Prostate gland (tissue), 2 donors: ENCODE measurements at regions not wholly inside any gene's neighbourhood (a gene's known extent, or its start where the extent isn't known, plus 50 kb on each side); places are given as distances from the start of the nearest gene placed in this dataset.

ENCODE experiments used
- DNase-seq: peaks from one replicate; pipeline ENCODE4 v3.0.0-alpha.2; 2019; ENCODE audit warnings: low spot score
- H3K27ac ChIP-seq, 2 donors: fragments of 200-600 bp; sonication (generic); 2 replicates each; pipeline ENCODE4 v1.5.1; 2017 to 2019
- H3K27me3 ChIP-seq: fragments of 200-600 bp; sonication (generic); replicated peaks from 2 replicates; pipeline ENCODE4 v1.5.1; 2019; ENCODE audit not compliant: insufficient read depth
- H3K36me3 ChIP-seq, 2 donors: fragments of 200-600 bp; sonication (generic); 1 replicate in 1 of 2; 2 replicates in 1 of 2; pipeline versions ENCODE4 v1.5.1 to v1.8.1; 2017 to 2019
- H3K4me1 ChIP-seq: fragments of 200-600 bp; sonication (generic); replicated peaks from 2 replicates; pipeline ENCODE4 v1.5.1; 2019
- H3K4me3 ChIP-seq, 2 donors: fragments of 200-600 bp; sonication (generic); 2 replicates each; pipeline ENCODE4 v1.5.1; 2017 to 2019
- H3K9me3 ChIP-seq: fragments of 200-600 bp; sonication (generic); 2 replicates; pipeline ENCODE4 v1.5.1; 2017
- POLR2A ChIP-seq: fragments of 450-650 bp; IDR thresholded peaks from one replicate; pipeline ENCODE4 v1.6.1; 2016; ENCODE audit warnings: antibody characterized with exemption, mild to moderate bottlenecking
- POLR2AphosphoS5 ChIP-seq: sonication (generic); formaldehyde crosslinking; IDR thresholded peaks from one replicate; pipeline ENCODE4 v1.6.1; 2017; ENCODE audit warnings: antibody characterized with exemption
- WGBS: methylation state at CpG from one replicate; pipeline ENCODE4 v1.1.5; 2018; 5-methylcytosine and 5-hydroxymethylcytosine counted together
- intact Hi-C: fragments of 100-400 bp; cut with DNase I; formaldehyde crosslinking; loops from one replicate; pipeline ENCODE4 v1.14.2; 2022
- TF ChIP-seq, protein P1 (sequence below), 4 experiments: fragments of 200-600 bp in 2 of 4; fragments of 450-650 bp in 2 of 4; sonication (generic) in 2 of 4; IDR thresholded peaks; 1 replicate in 3 of 4; 2 replicates in 1 of 4; pipeline ENCODE4 v1.5.1; 2016 to 2019; ENCODE audit warnings: antibody characterized with exemption in 4 of 4, mild to moderate bottlenecking in 2 of 4, moderate library complexity in 2 of 4

DNA sequence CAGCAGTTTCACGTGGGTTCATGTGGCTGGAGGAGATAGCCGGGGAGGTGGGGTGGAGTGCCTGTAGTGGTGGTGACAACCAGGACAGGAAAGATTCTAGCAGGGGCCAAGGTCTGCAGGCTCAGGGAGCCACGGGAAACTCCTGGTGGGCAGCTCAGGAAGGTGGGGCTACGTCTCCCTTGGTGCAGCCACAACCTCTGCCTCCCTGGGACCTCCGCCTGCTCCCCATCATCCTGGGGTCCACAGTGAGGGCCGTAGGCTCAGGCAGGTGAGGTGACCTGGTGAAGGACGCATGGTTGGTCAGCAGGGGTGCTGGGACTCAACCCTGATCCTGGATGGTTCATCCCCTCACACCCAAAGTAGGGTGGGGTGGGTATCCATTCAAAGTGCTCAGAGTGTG lies 524.1 kb downstream of the TBC1D22A start:
- no peaks in the 10 kb centered on the region for H3K4me1 ChIP-seq
- intact Hi-C loops: no loop called here
- no peak overlapping the region for H3K4me3 ChIP-seq
- no peak overlapping the region for H3K27ac ChIP-seq
- no peak for DNase-seq
- TF ChIP-seq, protein P1, sequence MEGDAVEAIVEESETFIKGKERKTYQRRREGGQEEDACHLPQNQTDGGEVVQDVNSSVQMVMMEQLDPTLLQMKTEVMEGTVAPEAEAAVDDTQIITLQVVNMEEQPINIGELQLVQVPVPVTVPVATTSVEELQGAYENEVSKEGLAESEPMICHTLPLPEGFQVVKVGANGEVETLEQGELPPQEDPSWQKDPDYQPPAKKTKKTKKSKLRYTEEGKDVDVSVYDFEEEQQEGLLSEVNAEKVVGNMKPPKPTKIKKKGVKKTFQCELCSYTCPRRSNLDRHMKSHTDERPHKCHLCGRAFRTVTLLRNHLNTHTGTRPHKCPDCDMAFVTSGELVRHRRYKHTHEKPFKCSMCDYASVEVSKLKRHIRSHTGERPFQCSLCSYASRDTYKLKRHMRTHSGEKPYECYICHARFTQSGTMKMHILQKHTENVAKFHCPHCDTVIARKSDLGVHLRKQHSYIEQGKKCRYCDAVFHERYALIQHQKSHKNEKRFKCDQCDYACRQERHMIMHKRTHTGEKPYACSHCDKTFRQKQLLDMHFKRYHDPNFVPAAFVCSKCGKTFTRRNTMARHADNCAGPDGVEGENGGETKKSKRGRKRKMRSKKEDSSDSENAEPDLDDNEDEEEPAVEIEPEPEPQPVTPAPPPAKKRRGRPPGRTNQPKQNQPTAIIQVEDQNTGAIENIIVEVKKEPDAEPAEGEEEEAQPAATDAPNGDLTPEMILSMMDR (IDR thresholded peaks at IDR 0.05): no peak
- TF ChIP-seq POLR2A (no peak), POLR2AphosphoS5 (no peak)
- WGBS: 87% methylated on average over 7 of the region's 7 CpGs
- H3K36me3 ChIP-seq: no peaks in the 10 kb centered on the region
- H3K9me3 ChIP-seq: no peaks in the 10 kb centered on the region
- H3K27me3 ChIP-seq: no peaks in the 10 kb centered on the region

DNA sequence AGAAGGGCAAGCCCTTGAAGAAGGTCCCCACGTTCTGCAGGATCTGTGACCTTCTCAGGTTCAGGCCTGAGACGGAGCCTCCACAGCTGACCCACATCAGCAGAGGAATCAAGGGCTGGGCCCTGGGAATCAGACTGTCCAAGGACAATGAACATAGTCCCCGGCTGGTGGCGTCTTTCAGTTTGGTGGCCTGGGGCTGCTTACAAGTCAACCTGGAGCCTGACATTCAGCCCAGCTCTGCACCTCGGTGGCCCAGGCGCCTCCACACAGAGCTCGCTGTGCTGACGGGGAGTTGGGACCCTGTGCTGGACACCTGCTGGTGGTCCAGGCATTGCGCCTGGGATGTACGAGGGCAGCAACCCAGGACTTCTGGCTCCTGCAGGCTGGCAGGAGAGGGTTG lies 523.5 kb downstream of the TBC1D22A start:
- H3K27me3 ChIP-seq: no peaks in the 10 kb centered on the region
- H3K9me3 ChIP-seq: no peaks in the 10 kb centered on the region
- H3K4me3 ChIP-seq: no peak overlapping the region
- 90% methylated on average over 10 of the region's 10 CpGs for WGBS
- intact Hi-C loops: no loop called here
- no peaks in the 10 kb centered on the region for H3K36me3 ChIP-seq
- no peak overlapping the region for H3K27ac ChIP-seq
- TF ChIP-seq POLR2AphosphoS5: no peak
- TF ChIP-seq, protein P1 (IDR thresholded peaks at IDR 0.05): no peak
- no peak for TF ChIP-seq POLR2A
- no peak for DNase-seq
- H3K4me1 ChIP-seq: no peaks in the 10 kb centered on the region

GRCh38 chr22:47284822-47285221 lies 522.4 kb downstream of the TBC1D22A start:
- intact Hi-C loops: no loop called here
- Histone ChIP-seq H3K4me3 (no peak overlapping the region), H3K9me3 (no peaks in the 10 kb centered on the region), H3K27me3 (no peaks in the 10 kb centered on the region), H3K27ac (no peak overlapping the region), H3K4me1 (no peaks in the 10 kb centered on the region), H3K36me3 (no peaks in the 10 kb centered on the region)
- 87% methylated on average over 8 of the region's 8 CpGs for WGBS
- no peak for TF ChIP-seq POLR2AphosphoS5
- DNase-seq: no peak

DNA sequence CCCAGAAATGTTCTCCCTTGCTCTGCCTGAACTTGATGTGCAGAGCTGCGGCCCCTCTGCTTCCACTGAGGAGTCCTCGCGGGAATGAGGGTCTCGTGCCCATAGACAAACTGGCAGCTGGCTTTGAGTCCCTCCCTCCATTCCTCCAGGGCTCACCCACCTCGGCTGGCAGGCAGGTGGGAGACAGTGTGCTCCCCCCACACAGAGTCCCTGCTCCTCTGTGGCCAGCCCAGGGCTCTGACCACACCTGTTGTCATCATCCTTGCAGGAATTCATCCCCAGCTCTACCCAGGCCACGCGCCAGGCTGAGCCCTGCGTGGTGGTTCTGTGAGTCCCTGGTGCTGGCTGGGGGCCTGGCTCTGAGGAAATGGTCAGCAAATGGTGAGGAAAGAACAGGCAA lies 521.9 kb downstream of the TBC1D22A start:
- 83% methylated on average over 7 of the region's 8 CpGs for WGBS
- no peaks in the 10 kb centered on the region for H3K27me3 ChIP-seq
- no peaks in the 10 kb centered on the region for H3K4me1 ChIP-seq
- intact Hi-C loops: no loop called here
- H3K36me3 ChIP-seq: no peaks in the 10 kb centered on the region
- H3K4me3 ChIP-seq: no peak overlapping the region
- no peak for DNase-seq
- H3K9me3 ChIP-seq: no peaks in the 10 kb centered on the region
- TF ChIP-seq POLR2A (no peak), POLR2AphosphoS5 (no peak)
- TF ChIP-seq, protein P1 (IDR thresholded peaks at IDR 0.05): no peak
- no peak overlapping the region for H3K27ac ChIP-seq

DNA sequence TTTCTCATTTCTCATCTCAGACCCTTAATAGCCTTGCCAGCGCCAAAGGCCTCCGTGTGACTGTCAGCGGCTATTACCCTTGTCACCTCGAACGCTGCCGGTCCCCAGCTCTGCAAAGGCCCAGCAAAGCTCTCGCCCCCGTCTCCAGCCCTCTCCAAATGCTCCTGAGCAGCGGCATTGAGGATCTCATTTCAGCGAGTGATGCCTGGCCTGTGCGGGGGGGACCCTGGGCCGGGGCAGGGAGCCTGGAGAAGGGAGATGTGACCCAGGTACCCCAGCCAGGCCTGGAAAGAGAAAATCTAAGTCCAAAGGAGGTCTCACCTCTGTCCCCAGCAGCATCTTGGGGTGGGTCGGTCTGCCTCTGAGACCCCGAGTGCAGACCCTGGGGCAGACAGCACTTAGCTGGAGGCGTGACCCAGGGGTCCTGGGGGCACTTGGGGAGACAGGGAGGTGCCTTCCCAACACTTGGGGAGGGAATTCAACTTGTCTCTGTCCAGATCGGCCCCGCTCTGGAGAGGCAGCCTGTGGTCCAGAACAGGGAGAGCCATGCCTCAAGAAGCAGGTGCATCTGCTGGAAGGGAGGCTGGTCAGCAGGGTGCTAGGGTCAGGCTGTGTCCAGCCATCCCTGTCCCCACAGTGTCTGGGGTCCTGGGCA lies 521.3 kb downstream of the TBC1D22A start:
- no peaks in the 10 kb centered on the region for H3K9me3 ChIP-seq
- H3K27ac ChIP-seq: no peak overlapping the region
- H3K36me3 ChIP-seq: no peaks in the 10 kb centered on the region
- no peak overlapping the region for H3K4me3 ChIP-seq
- H3K27me3 ChIP-seq: no peaks in the 10 kb centered on the region
- no peak for DNase-seq
- intact Hi-C loops: no loop called here
- 89% methylated on average over 17 of the region's 17 CpGs for WGBS
- H3K4me1 ChIP-seq: no peaks in the 10 kb centered on the region
- TF ChIP-seq, protein P1 (IDR thresholded peaks at IDR 0.05): no peak
- TF ChIP-seq POLR2AphosphoS5: no peak
- TF ChIP-seq POLR2A: no peak
